Gastrocnemius medialis (tissue), 4 donors: ENCODE measurements at regions not wholly inside any gene's neighbourhood (a gene's known extent, or its start where the extent isn't known, plus 50 kb on each side); places are given as distances from the start of the nearest gene placed in this dataset.

ENCODE experiments used
- POLR2A ChIP-seq, 2 donors: fragments of 450-650 bp; IDR thresholded peaks; one replicate each; pipeline ENCODE4 v1.6.1; 2017; ENCODE audit warnings: antibody characterized with exemption in 2 of 2, mild to moderate bottlenecking in 2 of 2, moderate library complexity in 2 of 2
- TF ChIP-seq, protein P1 (sequence below), 5 experiments: fragments of 450-650 bp in 3 of 5; fragments of 200-600 bp in 2 of 5; sonication (generic) in 2 of 5; IDR thresholded peaks in 4 of 5; conservative IDR thresholded peaks in 1 of 5; 1 replicate in 4 of 5; 2 replicates in 1 of 5; pipeline ENCODE4 v1.5.1; 2016 to 2019; ENCODE audit warnings: antibody characterized with exemption in 5 of 5, mild to moderate bottlenecking in 3 of 5, moderate library complexity in 3 of 5

GRCh38 chr9:28177142-28177541, 603.9 kb upstream of the C9orf72 start:
- TF ChIP-seq, protein P1, sequence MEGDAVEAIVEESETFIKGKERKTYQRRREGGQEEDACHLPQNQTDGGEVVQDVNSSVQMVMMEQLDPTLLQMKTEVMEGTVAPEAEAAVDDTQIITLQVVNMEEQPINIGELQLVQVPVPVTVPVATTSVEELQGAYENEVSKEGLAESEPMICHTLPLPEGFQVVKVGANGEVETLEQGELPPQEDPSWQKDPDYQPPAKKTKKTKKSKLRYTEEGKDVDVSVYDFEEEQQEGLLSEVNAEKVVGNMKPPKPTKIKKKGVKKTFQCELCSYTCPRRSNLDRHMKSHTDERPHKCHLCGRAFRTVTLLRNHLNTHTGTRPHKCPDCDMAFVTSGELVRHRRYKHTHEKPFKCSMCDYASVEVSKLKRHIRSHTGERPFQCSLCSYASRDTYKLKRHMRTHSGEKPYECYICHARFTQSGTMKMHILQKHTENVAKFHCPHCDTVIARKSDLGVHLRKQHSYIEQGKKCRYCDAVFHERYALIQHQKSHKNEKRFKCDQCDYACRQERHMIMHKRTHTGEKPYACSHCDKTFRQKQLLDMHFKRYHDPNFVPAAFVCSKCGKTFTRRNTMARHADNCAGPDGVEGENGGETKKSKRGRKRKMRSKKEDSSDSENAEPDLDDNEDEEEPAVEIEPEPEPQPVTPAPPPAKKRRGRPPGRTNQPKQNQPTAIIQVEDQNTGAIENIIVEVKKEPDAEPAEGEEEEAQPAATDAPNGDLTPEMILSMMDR (IDR thresholded peaks at IDR 0.05 in 4 of 5, conservative IDR thresholded peaks at IDR 0.05 in 1 of 5): no peak
- TF ChIP-seq POLR2A (IDR thresholded peaks at IDR 0.05): no peak
